Endothelial cell (in vitro differentiated cells): ENCODE measurements at regions not wholly inside any gene's neighbourhood (a gene's known extent, or its start where the extent isn't known, plus 50 kb on each side); places are given as distances from the start of the nearest gene placed in this dataset.

Experiments
- DNase-seq: peaks from one replicate; pipeline ENCODE4 v3.0.0; 2021; ENCODE audit warnings: low spot score
- H3K27ac Mint-ChIP-seq: one replicate; pipeline ENCODE4 v1.8.0; 2021; ENCODE audit warnings: mixed read lengths, inconsistent platforms; ENCODE audit not compliant: unreplicated experiment
- H3K27me3 Mint-ChIP-seq: one replicate; pipeline ENCODE4 v1.8.0; 2021; ENCODE audit warnings: mild to moderate bottlenecking, moderate library complexity, mixed read lengths, inconsistent platforms; ENCODE audit not compliant: unreplicated experiment
- H3K36me3 Mint-ChIP-seq: one replicate; pipeline ENCODE4 v1.8.0; 2021; ENCODE audit warnings: mild to moderate bottlenecking, low read depth, mixed read lengths, inconsistent platforms; ENCODE audit not compliant: unreplicated experiment
- H3K4me1 Mint-ChIP-seq: one replicate; pipeline ENCODE4 v1.8.0; 2021; ENCODE audit warnings: mild to moderate bottlenecking, mixed read lengths, inconsistent platforms; ENCODE audit not compliant: unreplicated experiment
- H3K4me3 Mint-ChIP-seq: one replicate; pipeline ENCODE4 v1.8.0; 2021; ENCODE audit warnings: mild to moderate bottlenecking, mixed read lengths, inconsistent platforms; ENCODE audit not compliant: unreplicated experiment
- H3K9me3 Mint-ChIP-seq: one replicate; pipeline ENCODE4 v1.8.0; 2021; ENCODE audit warnings: mixed read lengths, inconsistent platforms; ENCODE audit not compliant: unreplicated experiment
- CTCF ChIP-seq: fragments of 200-600 bp; sonication (generic); IDR thresholded peaks from one replicate; pipeline ENCODE4 v1.5.0; 2021; ENCODE audit warnings: antibody characterized with exemption; ENCODE audit not compliant: unreplicated experiment

GRCh38 chr5:28505121-28505520 is 1466.7 kb upstream of the CDH9 start:
- DNase-seq = no peak
- no peak overlapping the region for H3K4me3 Mint-ChIP-seq
- H3K27ac Mint-ChIP-seq = no peak overlapping the region
- no peaks in the 10 kb centered on the region for H3K4me1 Mint-ChIP-seq
- H3K36me3 Mint-ChIP-seq = no peaks in the 10 kb centered on the region
- H3K27me3 Mint-ChIP-seq = peaks cover 2% of the 10 kb centered on the region
- H3K9me3 Mint-ChIP-seq = no peaks in the 10 kb centered on the region
- TF ChIP-seq CTCF = no peak

GRCh38 chr5:28500511-28500910 is 1462.1 kb upstream of the CDH9 start:
- H3K4me1 Mint-ChIP-seq = peaks cover 4% of the 10 kb centered on the region
- DNase-seq = no peak
- no peaks in the 10 kb centered on the region for H3K36me3 Mint-ChIP-seq
- H3K27ac Mint-ChIP-seq = no peak overlapping the region
- peaks cover 2% of the 10 kb centered on the region for H3K27me3 Mint-ChIP-seq
- TF ChIP-seq CTCF = no peak
- H3K9me3 Mint-ChIP-seq = no peaks in the 10 kb centered on the region
- H3K4me3 Mint-ChIP-seq = no peak overlapping the region

- H3K4me3 Mint-ChIP-seq = no peak overlapping the region
- H3K27me3 Mint-ChIP-seq = peaks cover 2% of the 10 kb centered on the region
- no peak for TF ChIP-seq CTCF
- no peaks in the 10 kb centered on the region for H3K9me3 Mint-ChIP-seq
- DNase-seq = no peak
- H3K4me1 Mint-ChIP-seq = peaks cover 4% of the 10 kb centered on the region
- no peak overlapping the region for H3K27ac Mint-ChIP-seq
- H3K36me3 Mint-ChIP-seq = no peaks in the 10 kb centered on the region
These were observed 1461.4 kb upstream of the CDH9 start for GRCh38 chr5:28499766-28500290.

GRCh38 chr5:28495876-28496275 is 1457.5 kb upstream of the CDH9 start:
- H3K9me3 Mint-ChIP-seq = no peaks in the 10 kb centered on the region
- DNase-seq = no peak
- no peaks in the 10 kb centered on the region for H3K36me3 Mint-ChIP-seq
- no peak for TF ChIP-seq CTCF
- H3K27ac Mint-ChIP-seq = no peak overlapping the region
- H3K4me3 Mint-ChIP-seq = no peak overlapping the region
- no peaks in the 10 kb centered on the region for H3K27me3 Mint-ChIP-seq
- H3K4me1 Mint-ChIP-seq = peaks cover 4% of the 10 kb centered on the region

- H3K27ac Mint-ChIP-seq = no peak overlapping the region
- TF ChIP-seq CTCF = no peak
- no peaks in the 10 kb centered on the region for H3K36me3 Mint-ChIP-seq
- H3K27me3 Mint-ChIP-seq = no peaks in the 10 kb centered on the region
- no peak overlapping the region for H3K4me3 Mint-ChIP-seq
- no peak for DNase-seq
- H3K4me1 Mint-ChIP-seq = peaks cover 4% of the 10 kb centered on the region
- H3K9me3 Mint-ChIP-seq = no peaks in the 10 kb centered on the region
These were observed 1455.1 kb upstream of the CDH9 start for GRCh38 chr5:28493456-28493855.
